ENCODE measurements at regions not wholly inside any gene's neighbourhood (a gene's known extent, or its start where the extent isn't known, plus 50 kb on each side); places are given as distances from the start of the nearest gene placed in this dataset.

- no peak for DNase-seq
Measured at GRCh38 chr3:163927521-163927920, 1150.8 kb downstream of the SI start.

GRCh38 chr3:163924600-163924999, 1153.7 kb downstream of the SI start:
- DNase-seq = no peak

- DNase-seq = no peak
Measured at GRCh38 chr3:163919154-163919553, 1159.1 kb downstream of the SI start.

- DNase-seq = no peak
Measured at GRCh38 chr3:163916596-163917560, 1161.4 kb downstream of the SI start.

- no peak for DNase-seq
Measured at GRCh38 chr3:163915280-163915679, 1163.0 kb downstream of the SI start.

GRCh38 chr3:163914567-163914966, 1163.7 kb downstream of the SI start:
- no peak for DNase-seq

- no peak for DNase-seq
Measured at GRCh38 chr3:163891771-163892170, 1186.5 kb downstream of the SI start.

GRCh38 chr3:163890661-163891060, 1187.6 kb downstream of the SI start:
- no peak for DNase-seq

GRCh38 chr3:163879172-163879571, 1199.1 kb downstream of the SI start:
- no peak for DNase-seq

- no peak for DNase-seq
Measured at GRCh38 chr3:163878396-163878795, 1199.9 kb downstream of the SI start.

- DNase-seq = no peak
Measured at GRCh38 chr3:163877805-163878204, 1200.5 kb downstream of the SI start.

- DNase-seq = no peak
Measured at GRCh38 chr3:163863146-163863545, 1215.2 kb downstream of the SI start.

GRCh38 chr3:163852233-163852632, 1226.1 kb downstream of the SI start:
- DNase-seq = no peak

GRCh38 chr3:163838769-163839168, 1239.5 kb downstream of the SI start:
- no peak for DNase-seq

- DNase-seq = no peak
Measured at GRCh38 chr3:163832547-163832946, 1245.7 kb downstream of the SI start.

- no peak for DNase-seq
Measured at GRCh38 chr3:163821841-163822240, 1256.5 kb downstream of the SI start.

GRCh38 chr3:163817015-163817414, 1261.3 kb downstream of the SI start:
- no peak for DNase-seq

GRCh38 chr3:163813935-163814334, 1264.4 kb downstream of the SI start:
- no peak for DNase-seq

- no peak for DNase-seq
Measured at GRCh38 chr3:163812006-163812405, 1266.3 kb downstream of the SI start.

GRCh38 chr3:163809540-163809993, 1268.7 kb downstream of the SI start:
- DNase-seq = no peak

GRCh38 chr3:163786416-163786815, 1291.9 kb downstream of the SI start:
- no peak for DNase-seq

- no peak for DNase-seq
Measured at GRCh38 chr3:163785693-163786092, 1292.6 kb downstream of the SI start.

- no peak for DNase-seq
Measured at GRCh38 chr3:163779396-163780344, 1298.6 kb downstream of the SI start.
